Lower leg skin (tissue), 3 donors: ENCODE measurements at regions not wholly inside any gene's neighbourhood (a gene's known extent, or its start where the extent isn't known, plus 50 kb on each side); places are given as distances from the start of the nearest gene placed in this dataset.

Experiments used
- CTCF ChIP-seq, 3 donors: fragments of 450-650 bp; IDR thresholded peaks; one replicate each; pipeline ENCODE4 v1.5.1; 2016; ENCODE audit warnings: antibody characterized with exemption in 3 of 3, mild to moderate bottlenecking in 3 of 3, moderate library complexity in 2 of 3
- POLR2A ChIP-seq, 2 donors: fragments of 450-650 bp; IDR thresholded peaks; one replicate each; pipeline ENCODE4 v1.6.1; 2016 to 2017; ENCODE audit warnings: antibody characterized with exemption in 2 of 2, mild to moderate bottlenecking in 1 of 2, moderate library complexity in 1 of 2

GRCh38 chr10:118213436-118213835 lies 128.7 kb downstream of the FAM204A start:
- no peak for TF ChIP-seq CTCF (IDR thresholded peaks at IDR 0.05)
- TF ChIP-seq POLR2A (IDR thresholded peaks at IDR 0.05): no peak
